ENCODE measurements at regions not wholly inside any gene's neighbourhood (a gene's known extent, or its start where the extent isn't known, plus 50 kb on each side); places are given as distances from the start of the nearest gene placed in this dataset.
"Not testable (repeated sequence)": the region's sequence is repeated elsewhere in the genome, so short reads cannot be mapped to it uniquely, and the experiment has no call there.

DNA sequence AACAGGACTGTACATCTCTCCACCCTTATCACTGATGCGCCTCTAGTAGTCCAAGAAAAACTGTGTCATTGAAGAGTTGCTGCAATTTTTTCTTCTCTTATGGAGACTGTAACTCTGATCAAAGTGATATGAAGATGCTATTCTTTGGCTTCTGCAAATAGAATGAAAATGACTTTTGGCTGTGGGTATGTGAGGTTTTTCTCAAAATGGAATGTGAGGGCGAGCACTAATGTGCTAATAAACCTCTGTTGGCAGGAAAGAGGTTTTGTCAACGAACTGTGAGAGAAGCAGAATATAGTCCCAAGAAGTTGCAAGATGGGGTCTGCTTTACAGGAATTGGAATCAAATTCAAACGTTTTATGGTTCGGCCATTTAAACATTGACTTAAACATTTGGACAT, 252.0 kb upstream of the GAS1 start:
- Histone ChIP-seq H3K36me3 (ENCODE audit: control insufficient read depth, insufficient read depth, low read length) (no peaks in the 10 kb centered on the region), H3K27ac (no peak overlapping the region), H3K79me2 (no peaks in the 10 kb centered on the region), H3K4me3 (ENCODE audit: low read depth, low read length) (no peak overlapping the region), H3K4me2 (ENCODE audit: low read length) (no peak overlapping the region), H3K9me3 (ENCODE audit: control insufficient read depth, low read length) (no peaks in the 10 kb centered on the region), H2AFZ (no peak overlapping the region), H3K27me3 (ENCODE audit: control insufficient read depth, insufficient read depth, low read length) (peaks cover 2% of the 10 kb centered on the region), H3K4me1 (no peaks in the 10 kb centered on the region), H3K9ac (no peak overlapping the region)
- TF ChIP-seq CTCF (IDR thresholded peaks at IDR 0.05) = no peak

- Histone ChIP-seq H3K36me3 (ENCODE audit: control insufficient read depth, insufficient read depth, low read length) (no peaks in the 10 kb centered on the region), H3K9me3 (ENCODE audit: control insufficient read depth, low read length) (no peaks in the 10 kb centered on the region), H3K4me1 (no peaks in the 10 kb centered on the region), H3K4me3 (ENCODE audit: low read depth, low read length) (no peak overlapping the region), H2AFZ (no peak overlapping the region), H3K27me3 (ENCODE audit: control insufficient read depth, insufficient read depth, low read length) (peaks cover 2% of the 10 kb centered on the region), H3K79me2 (no peaks in the 10 kb centered on the region), H3K4me2 (ENCODE audit: low read length) (no peak overlapping the region), H3K9ac (no peak overlapping the region), H3K27ac (no peak overlapping the region)
- TF ChIP-seq CTCF (IDR thresholded peaks at IDR 0.05) = no peak
Measured at GRCh38 chr9:87199782-87200181, 252.5 kb upstream of the GAS1 start.

GRCh38 chr9:87201351-87201751, 254.0 kb upstream of the GAS1 start:
- Histone ChIP-seq H3K4me3 (ENCODE audit: low read depth, low read length) (no peak overlapping the region), H3K9me3 (ENCODE audit: control insufficient read depth, low read length) (no peaks in the 10 kb centered on the region), H3K4me2 (ENCODE audit: low read length) (no peak overlapping the region), H3K4me1 (no peaks in the 10 kb centered on the region), H3K9ac (no peak overlapping the region), H3K27ac (no peak overlapping the region), H2AFZ (no peak overlapping the region), H3K36me3 (ENCODE audit: control insufficient read depth, insufficient read depth, low read length) (no peaks in the 10 kb centered on the region), H3K27me3 (ENCODE audit: control insufficient read depth, insufficient read depth, low read length) (peaks cover 2% of the 10 kb centered on the region), H3K79me2 (no peaks in the 10 kb centered on the region)
- no peak for TF ChIP-seq CTCF (IDR thresholded peaks at IDR 0.05)

DNA sequence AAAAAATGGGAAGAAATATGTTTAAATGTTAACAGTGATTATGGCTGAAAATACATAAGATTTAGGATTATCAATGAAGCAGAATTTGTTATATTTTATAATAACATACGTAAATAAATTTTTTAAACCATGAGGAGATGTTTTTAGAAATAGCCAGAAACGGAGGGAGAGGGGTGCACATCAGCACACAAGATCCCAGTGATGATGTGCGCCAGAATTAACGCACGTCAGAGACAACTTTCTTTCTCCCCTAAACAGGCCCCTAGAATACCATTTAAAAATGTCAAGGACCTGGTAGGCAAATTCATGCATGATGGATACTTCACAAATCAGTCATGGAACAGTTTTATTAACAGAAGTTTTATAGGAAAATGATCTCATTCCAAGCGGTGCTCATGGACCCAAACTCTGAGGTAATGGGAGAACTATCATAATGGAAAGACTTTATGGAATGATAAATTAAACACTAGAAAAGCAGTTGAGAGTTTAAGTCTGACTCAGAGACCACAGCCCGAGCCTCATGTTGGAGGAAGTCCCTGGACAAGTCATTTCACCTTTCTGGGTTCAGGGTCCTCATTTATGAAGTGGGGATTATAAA, 258.9 kb upstream of the GAS1 start:
- Histone ChIP-seq H3K79me2 (no peaks in the 10 kb centered on the region), H3K27ac (no peak overlapping the region), H3K4me2 (ENCODE audit: low read length) (no peak overlapping the region), H3K27me3 (ENCODE audit: control insufficient read depth, insufficient read depth, low read length) (no peaks in the 10 kb centered on the region), H3K4me1 (no peaks in the 10 kb centered on the region), H3K9ac (no peak overlapping the region), H3K4me3 (ENCODE audit: low read depth, low read length) (no peak overlapping the region), H3K36me3 (ENCODE audit: control insufficient read depth, insufficient read depth, low read length) (no peaks in the 10 kb centered on the region), H2AFZ (no peak overlapping the region), H3K9me3 (ENCODE audit: control insufficient read depth, low read length) (no peaks in the 10 kb centered on the region)
- no peak for TF ChIP-seq CTCF (IDR thresholded peaks at IDR 0.05)

DNA sequence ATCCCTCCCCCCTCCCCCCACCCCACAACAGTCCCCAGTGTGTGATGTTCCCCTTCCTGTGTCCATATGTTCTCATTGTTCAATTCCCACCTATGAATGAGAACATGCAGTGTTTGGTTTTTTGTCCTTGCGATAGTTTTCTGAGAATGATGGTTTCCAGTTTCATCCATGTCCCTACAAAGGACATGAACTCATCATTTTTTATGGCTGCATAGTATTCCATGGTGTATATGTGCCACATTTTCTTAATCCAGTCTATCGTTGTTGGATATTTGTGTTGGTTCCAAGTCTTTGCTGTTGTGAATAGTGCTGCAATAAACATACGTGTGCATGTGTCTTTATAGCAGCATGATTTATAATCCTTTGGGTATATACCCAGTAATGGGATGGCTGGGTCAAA, 263.4 kb upstream of the GAS1 start:
- not testable (repeated sequence) for H3K27ac ChIP-seq; H3K9me3 ChIP-seq (ENCODE audit: control insufficient read depth, low read length); H3K4me3 ChIP-seq (ENCODE audit: low read depth, low read length); H3K4me2 ChIP-seq (ENCODE audit: low read length); H3K36me3 ChIP-seq (ENCODE audit: control insufficient read depth, insufficient read depth, low read length); H3K9ac ChIP-seq; H3K27me3 ChIP-seq (ENCODE audit: control insufficient read depth, insufficient read depth, low read length); H2AFZ ChIP-seq; H3K4me1 ChIP-seq; H3K79me2 ChIP-seq
